Liver (tissue), 7 donors: ENCODE measurements at regions not wholly inside any gene's neighbourhood (a gene's known extent, or its start where the extent isn't known, plus 50 kb on each side); places are given as distances from the start of the nearest gene placed in this dataset.

Experiments
- DNase-seq: peaks from one replicate; pipeline ENCODE4 v3.0.0-alpha.2; 2017; ENCODE audit warnings: low spot score
- H3K27ac ChIP-seq, 2 donors: one replicate each; pipeline ENCODE4 v1.7.0; 2013; ENCODE audit warnings: inconsistent platforms in 2 of 2, low read length in 2 of 2, control low read depth in 1 of 2, low read depth in 1 of 2, mild to moderate bottlenecking in 1 of 2
- H3K27me3 ChIP-seq, 4 donors: one replicate each; pipeline versions ENCODE4 v1.6.1 to v1.7.0; 2013; ENCODE audit warnings: low read length in 3 of 4, inconsistent platforms in 1 of 4, mild to moderate bottlenecking in 1 of 4, moderate library complexity in 1 of 4; ENCODE audit not compliant: control insufficient read depth in 4 of 4, insufficient read depth in 4 of 4
- H3K36me3 ChIP-seq, 4 donors: one replicate each; pipeline versions ENCODE4 v1.6.1 to v1.7.0; 2013; ENCODE audit warnings: low read length in 3 of 4, mild to moderate bottlenecking in 3 of 4, low read depth in 1 of 4, moderate library complexity in 1 of 4; ENCODE audit not compliant: control insufficient read depth in 4 of 4, insufficient read depth in 3 of 4
- H3K4me1 ChIP-seq, 4 donors: one replicate each; pipeline versions ENCODE4 v1.6.1 to v1.7.0; 2013; ENCODE audit warnings: low read length in 3 of 4, mild to moderate bottlenecking in 3 of 4, moderate library complexity in 1 of 4; ENCODE audit not compliant: control insufficient read depth in 4 of 4, insufficient read depth in 4 of 4
- H3K4me3 ChIP-seq, 3 donors: one replicate each; pipeline versions ENCODE4 v1.6.1 to v1.7.0; 2013; ENCODE audit warnings: low read length in 3 of 3, control low read depth in 1 of 3, low read depth in 1 of 3, mild to moderate bottlenecking in 1 of 3
- H3K9ac ChIP-seq, 2 donors: one replicate each; pipeline ENCODE4 v1.7.0; 2013; ENCODE audit warnings: low read length in 2 of 2, mild to moderate bottlenecking in 2 of 2, moderate library complexity in 2 of 2, control low read depth in 1 of 2, low read depth in 1 of 2
- H3K9me3 ChIP-seq, 4 donors: one replicate each; pipeline versions ENCODE4 v1.6.1 to v1.7.0; 2013; ENCODE audit warnings: low read length in 3 of 4; ENCODE audit not compliant: control insufficient read depth in 4 of 4
- FOXA1 ChIP-seq: IDR thresholded peaks from 2 replicates; pipeline ENCODE4 v1.6.1; 2016; ENCODE audit warnings: antibody characterized with exemption
- FOXA2 ChIP-seq: IDR thresholded peaks from 2 replicates; pipeline ENCODE4 v1.6.1; 2016; ENCODE audit warnings: antibody characterized with exemption
- GABPA ChIP-seq, 2 donors: IDR thresholded peaks in 1 of 2; conservative IDR thresholded peaks in 1 of 2; 2 replicates each; pipeline ENCODE4 v1.6.1; 2016; ENCODE audit warnings: antibody characterized with exemption in 2 of 2, mild to moderate bottlenecking in 1 of 2, moderate library complexity in 1 of 2
- NR2F2 ChIP-seq: IDR thresholded peaks from 2 replicates; pipeline ENCODE4 v1.6.1; 2016; ENCODE audit warnings: antibody characterized with exemption
- SP1 ChIP-seq: IDR thresholded peaks from 2 replicates; pipeline ENCODE4 v1.6.1; 2018; ENCODE audit warnings: antibody characterized with exemption, mild to moderate bottlenecking
- WGBS: extraction: QIAGEN DNeasy Blood & Tissue Kit; methylation state at CpG from one replicate; pipeline ENCODE4 v1.1.7; 2013; 5-methylcytosine and 5-hydroxymethylcytosine counted together
- TF ChIP-seq, protein P1 (sequence below): IDR thresholded peaks from 2 replicates; pipeline ENCODE4 v1.6.1; 2016; ENCODE audit warnings: antibody characterized with exemption
- TF ChIP-seq, protein P2 (sequence below): IDR thresholded peaks from 2 replicates; pipeline ENCODE4 v1.6.1; 2016; ENCODE audit warnings: antibody characterized with exemption
- TF ChIP-seq, protein P3 (sequence below): IDR thresholded peaks from 2 replicates; pipeline ENCODE4 v1.6.1; 2016; ENCODE audit warnings: antibody characterized with exemption, mild to moderate bottlenecking
- TF ChIP-seq, protein P4 (sequence below): IDR thresholded peaks from 2 replicates; pipeline ENCODE4 v1.6.1; 2016; ENCODE audit warnings: antibody characterized with exemption
- donor health status: healthy.
- donor health status: healthy.
- donor health status: healthy.
- donor health status: healthy.

DNA sequence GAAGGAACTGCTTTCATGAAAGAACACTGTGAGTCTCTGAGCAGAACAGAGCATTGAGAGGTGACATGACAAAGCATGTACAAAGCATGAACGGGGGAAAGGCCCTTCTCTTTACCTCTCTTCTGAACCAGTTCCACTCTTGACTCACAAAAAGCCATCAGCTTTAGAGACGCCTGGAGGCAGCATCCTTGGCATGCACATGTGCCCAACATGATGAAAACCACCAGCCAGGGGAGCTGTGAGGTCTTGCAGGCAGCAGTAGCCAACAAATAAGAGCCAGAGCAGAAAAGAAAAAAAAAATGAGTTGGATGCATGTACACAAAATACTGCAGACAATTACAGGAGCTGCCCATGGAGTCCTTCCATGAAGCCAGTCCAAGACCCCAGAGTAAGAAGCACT lies 95.5 kb upstream of the AGAP1 start:
- no peak overlapping the region for H3K9ac ChIP-seq
- peaks cover 0 to 2% (median 0%) of the 10 kb centered on the region in 4 donors for H3K9me3 ChIP-seq
- no peak for DNase-seq
- no peaks in the 10 kb centered on the region for H3K4me1 ChIP-seq
- H3K36me3 ChIP-seq: no peaks in the 10 kb centered on the region
- no peak overlapping the region for H3K27ac ChIP-seq
- no peaks in the 10 kb centered on the region for H3K27me3 ChIP-seq
- TF ChIP-seq, protein P1, sequence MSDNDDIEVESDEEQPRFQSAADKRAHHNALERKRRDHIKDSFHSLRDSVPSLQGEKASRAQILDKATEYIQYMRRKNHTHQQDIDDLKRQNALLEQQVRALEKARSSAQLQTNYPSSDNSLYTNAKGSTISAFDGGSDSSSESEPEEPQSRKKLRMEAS: no peak
- TF ChIP-seq GABPA (IDR thresholded peaks at IDR 0.05 in 1 of 2, conservative IDR thresholded peaks at IDR 0.05 in 1 of 2): no peak
- TF ChIP-seq, protein P2, sequence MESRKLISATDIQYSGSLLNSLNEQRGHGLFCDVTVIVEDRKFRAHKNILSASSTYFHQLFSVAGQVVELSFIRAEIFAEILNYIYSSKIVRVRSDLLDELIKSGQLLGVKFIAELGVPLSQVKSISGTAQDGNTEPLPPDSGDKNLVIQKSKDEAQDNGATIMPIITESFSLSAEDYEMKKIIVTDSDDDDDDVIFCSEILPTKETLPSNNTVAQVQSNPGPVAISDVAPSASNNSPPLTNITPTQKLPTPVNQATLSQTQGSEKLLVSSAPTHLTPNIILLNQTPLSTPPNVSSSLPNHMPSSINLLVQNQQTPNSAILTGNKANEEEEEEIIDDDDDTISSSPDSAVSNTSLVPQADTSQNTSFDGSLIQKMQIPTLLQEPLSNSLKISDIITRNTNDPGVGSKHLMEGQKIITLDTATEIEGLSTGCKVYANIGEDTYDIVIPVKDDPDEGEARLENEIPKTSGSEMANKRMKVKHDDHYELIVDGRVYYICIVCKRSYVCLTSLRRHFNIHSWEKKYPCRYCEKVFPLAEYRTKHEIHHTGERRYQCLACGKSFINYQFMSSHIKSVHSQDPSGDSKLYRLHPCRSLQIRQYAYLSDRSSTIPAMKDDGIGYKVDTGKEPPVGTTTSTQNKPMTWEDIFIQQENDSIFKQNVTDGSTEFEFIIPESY: no peak
- WGBS: 84% methylated on average over 2 of the region's 2 CpGs
- no peak overlapping the region for H3K4me3 ChIP-seq

DNA sequence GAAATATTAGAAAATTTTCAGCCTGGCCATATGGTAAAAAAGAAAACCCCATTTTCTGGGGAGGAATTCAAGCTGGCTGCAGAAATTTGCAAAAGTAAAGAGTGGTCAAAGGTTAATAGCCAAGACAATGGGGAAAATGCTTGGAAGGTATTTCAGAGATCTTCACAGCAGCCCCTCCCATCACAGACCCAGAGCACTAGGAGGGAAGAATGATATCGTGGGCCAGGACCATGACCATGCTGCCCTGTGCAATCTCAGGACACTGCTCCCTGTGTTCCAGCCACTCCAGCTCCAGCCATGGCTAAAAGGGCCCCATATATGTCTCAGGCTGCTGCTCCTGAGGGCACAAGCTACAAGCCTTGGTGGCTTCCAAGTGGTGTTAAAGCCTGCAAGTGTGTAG lies 93.9 kb upstream of the AGAP1 start:
- WGBS: 75% methylated on average over 1 of the region's 1 CpG

More for the DNA sequence above, 93.9 kb upstream of the AGAP1 start:
- Histone ChIP-seq H3K36me3 (no peaks in the 10 kb centered on the region), H3K27ac (no peak overlapping the region), H3K27me3 (no peaks in the 10 kb centered on the region), H3K4me3 (no peak overlapping the region), H3K9ac (no peak overlapping the region), H3K4me1 (no peaks in the 10 kb centered on the region), H3K9me3 (peaks cover 0 to 2% (median 0%) of the 10 kb centered on the region in 4 donors)
- TF ChIP-seq, protein P2: no peak
- no peak for TF ChIP-seq FOXA2
- TF ChIP-seq, protein P3, sequence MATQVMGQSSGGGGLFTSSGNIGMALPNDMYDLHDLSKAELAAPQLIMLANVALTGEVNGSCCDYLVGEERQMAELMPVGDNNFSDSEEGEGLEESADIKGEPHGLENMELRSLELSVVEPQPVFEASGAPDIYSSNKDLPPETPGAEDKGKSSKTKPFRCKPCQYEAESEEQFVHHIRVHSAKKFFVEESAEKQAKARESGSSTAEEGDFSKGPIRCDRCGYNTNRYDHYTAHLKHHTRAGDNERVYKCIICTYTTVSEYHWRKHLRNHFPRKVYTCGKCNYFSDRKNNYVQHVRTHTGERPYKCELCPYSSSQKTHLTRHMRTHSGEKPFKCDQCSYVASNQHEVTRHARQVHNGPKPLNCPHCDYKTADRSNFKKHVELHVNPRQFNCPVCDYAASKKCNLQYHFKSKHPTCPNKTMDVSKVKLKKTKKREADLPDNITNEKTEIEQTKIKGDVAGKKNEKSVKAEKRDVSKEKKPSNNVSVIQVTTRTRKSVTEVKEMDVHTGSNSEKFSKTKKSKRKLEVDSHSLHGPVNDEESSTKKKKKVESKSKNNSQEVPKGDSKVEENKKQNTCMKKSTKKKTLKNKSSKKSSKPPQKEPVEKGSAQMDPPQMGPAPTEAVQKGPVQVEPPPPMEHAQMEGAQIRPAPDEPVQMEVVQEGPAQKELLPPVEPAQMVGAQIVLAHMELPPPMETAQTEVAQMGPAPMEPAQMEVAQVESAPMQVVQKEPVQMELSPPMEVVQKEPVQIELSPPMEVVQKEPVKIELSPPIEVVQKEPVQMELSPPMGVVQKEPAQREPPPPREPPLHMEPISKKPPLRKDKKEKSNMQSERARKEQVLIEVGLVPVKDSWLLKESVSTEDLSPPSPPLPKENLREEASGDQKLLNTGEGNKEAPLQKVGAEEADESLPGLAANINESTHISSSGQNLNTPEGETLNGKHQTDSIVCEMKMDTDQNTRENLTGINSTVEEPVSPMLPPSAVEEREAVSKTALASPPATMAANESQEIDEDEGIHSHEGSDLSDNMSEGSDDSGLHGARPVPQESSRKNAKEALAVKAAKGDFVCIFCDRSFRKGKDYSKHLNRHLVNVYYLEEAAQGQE: no peak
- no peak for TF ChIP-seq NR2F2
- TF ChIP-seq, protein P4, sequence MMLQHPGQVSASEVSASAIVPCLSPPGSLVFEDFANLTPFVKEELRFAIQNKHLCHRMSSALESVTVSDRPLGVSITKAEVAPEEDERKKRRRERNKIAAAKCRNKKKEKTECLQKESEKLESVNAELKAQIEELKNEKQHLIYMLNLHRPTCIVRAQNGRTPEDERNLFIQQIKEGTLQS: no peak
- no peak for TF ChIP-seq SP1
- no peak for TF ChIP-seq FOXA1
- TF ChIP-seq GABPA (IDR thresholded peaks at IDR 0.05 in 1 of 2, conservative IDR thresholded peaks at IDR 0.05 in 1 of 2): no peak
- DNase-seq: no peak
